ENCODE measurements at regions not wholly inside any gene's neighbourhood (a gene's known extent, or its start where the extent isn't known, plus 50 kb on each side); places are given as distances from the start of the nearest gene placed in this dataset.

- TF ChIP-seq SPI1 (IDR thresholded peaks at IDR 0.05; ENCODE audit: borderline replicate concordance, low read depth, low read length) = no peak
- TF ChIP-seq, protein P1, sequence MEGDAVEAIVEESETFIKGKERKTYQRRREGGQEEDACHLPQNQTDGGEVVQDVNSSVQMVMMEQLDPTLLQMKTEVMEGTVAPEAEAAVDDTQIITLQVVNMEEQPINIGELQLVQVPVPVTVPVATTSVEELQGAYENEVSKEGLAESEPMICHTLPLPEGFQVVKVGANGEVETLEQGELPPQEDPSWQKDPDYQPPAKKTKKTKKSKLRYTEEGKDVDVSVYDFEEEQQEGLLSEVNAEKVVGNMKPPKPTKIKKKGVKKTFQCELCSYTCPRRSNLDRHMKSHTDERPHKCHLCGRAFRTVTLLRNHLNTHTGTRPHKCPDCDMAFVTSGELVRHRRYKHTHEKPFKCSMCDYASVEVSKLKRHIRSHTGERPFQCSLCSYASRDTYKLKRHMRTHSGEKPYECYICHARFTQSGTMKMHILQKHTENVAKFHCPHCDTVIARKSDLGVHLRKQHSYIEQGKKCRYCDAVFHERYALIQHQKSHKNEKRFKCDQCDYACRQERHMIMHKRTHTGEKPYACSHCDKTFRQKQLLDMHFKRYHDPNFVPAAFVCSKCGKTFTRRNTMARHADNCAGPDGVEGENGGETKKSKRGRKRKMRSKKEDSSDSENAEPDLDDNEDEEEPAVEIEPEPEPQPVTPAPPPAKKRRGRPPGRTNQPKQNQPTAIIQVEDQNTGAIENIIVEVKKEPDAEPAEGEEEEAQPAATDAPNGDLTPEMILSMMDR (IDR thresholded peaks at IDR 0.05 in 2 of 3, conservative IDR thresholded peaks at IDR 0.05 in 1 of 3; ENCODE audit: insufficient read depth in 2 of 3, low read depth in 1 of 3, low read length in 3 of 3) = no peak
- no peak for TF ChIP-seq TRIM25 (IDR thresholded peaks at IDR 0.05; ENCODE audit: borderline replicate concordance)
- no peak for TF ChIP-seq ELF4 (CRISPR knock-in tag; IDR thresholded peaks at IDR 0.05)
- TF ChIP-seq HDAC6 (IDR thresholded peaks at IDR 0.05; ENCODE audit: low read depth, low read length) = no peak
- TF ChIP-seq POLR2A (conservative IDR thresholded peaks at IDR 0.05) = no peak
- TF ChIP-seq MEIS2 (IDR thresholded peaks at IDR 0.05; ENCODE audit: partially characterized antibody) = no peak
Observed at GRCh38 chr1:192496369-192497056, 79.1 kb upstream of the RGS1 start.

Measured in K562 (cell line).